Ishikawa (cell line): ENCODE measurements at regions not wholly inside any gene's neighbourhood (a gene's known extent, or its start where the extent isn't known, plus 50 kb on each side); places are given as distances from the start of the nearest gene placed in this dataset.

Experiments
- CEBPB ChIP-seq: IDR thresholded peaks from 2 replicates; pipeline ENCODE4 v1.6.1; 2012
- CREB1 ChIP-seq: IDR thresholded peaks from 2 replicates; pipeline ENCODE4 v1.6.1; 2012; ENCODE audit warnings: low read depth
- EGR1 ChIP-seq: IDR thresholded peaks from 2 replicates; pipeline ENCODE4 v1.6.1; 2012
- EP300 ChIP-seq: IDR thresholded peaks from 2 replicates; pipeline ENCODE4 v1.6.1; 2012; ENCODE audit warnings: borderline replicate concordance
- FOXM1 ChIP-seq: IDR thresholded peaks from 2 replicates; pipeline ENCODE4 v1.6.1; 2012; ENCODE audit warnings: low read depth, borderline replicate concordance
- MAX ChIP-seq: IDR thresholded peaks from 2 replicates; pipeline ENCODE4 v1.6.1; 2012
- NFIC ChIP-seq: IDR thresholded peaks from 2 replicates; pipeline ENCODE4 v1.6.1; 2012
- RAD21 ChIP-seq: IDR thresholded peaks from 2 replicates; pipeline ENCODE4 v1.6.1; 2012; ENCODE audit warnings: low read depth
- REST ChIP-seq: IDR thresholded peaks from 2 replicates; pipeline ENCODE4 v1.6.1; 2012; ENCODE audit warnings: low read depth, mild to moderate bottlenecking
- TAF1 ChIP-seq: IDR thresholded peaks from 2 replicates; pipeline ENCODE4 v1.6.1; 2012; ENCODE audit warnings: low read depth, mild to moderate bottlenecking
- TCF12 ChIP-seq: IDR thresholded peaks from 2 replicates; pipeline ENCODE4 v1.6.1; 2012; ENCODE audit warnings: low read depth
- TEAD4 ChIP-seq: IDR thresholded peaks from 2 replicates; pipeline ENCODE4 v1.6.1; 2012
- USF1 ChIP-seq: IDR thresholded peaks from 2 replicates; pipeline ENCODE4 v1.6.1; 2012
- YY1 ChIP-seq: IDR thresholded peaks from 2 replicates; pipeline ENCODE4 v1.6.1; 2012; ENCODE audit warnings: low read depth
- ZBTB7A ChIP-seq: IDR thresholded peaks from 2 replicates; pipeline ENCODE4 v1.6.1; 2012; ENCODE audit warnings: low read depth

DNA sequence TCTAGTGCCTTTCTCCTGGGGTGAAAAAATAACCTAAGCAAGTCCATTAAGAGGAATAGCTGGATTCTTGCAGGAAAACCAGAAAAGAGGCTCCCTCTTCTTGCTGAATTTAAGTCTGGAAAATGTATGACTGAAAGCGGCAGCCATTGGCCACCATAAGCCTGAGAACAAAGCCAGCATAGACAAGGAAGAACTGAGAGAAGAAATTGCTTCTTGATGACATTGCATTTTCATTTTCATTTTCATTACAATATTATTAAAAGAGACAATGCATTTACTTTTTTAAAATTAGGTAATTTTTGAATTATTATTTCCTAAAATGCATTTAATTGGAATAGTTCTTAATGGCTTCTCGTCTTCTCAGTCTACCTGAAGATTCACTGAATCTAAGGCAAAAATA is 1157.5 kb upstream of the ZEB2 start:
- TF ChIP-seq YY1 (no peak), MAX (no peak), CEBPB (no peak), EP300 (no peak), CREB1 (no peak), NFIC (no peak), ZBTB7A (no peak), REST (no peak), FOXM1 (no peak), EGR1 (no peak), TAF1 (no peak), USF1 (no peak), TEAD4 (no peak), TCF12 (no peak), RAD21 (no peak)

- TF ChIP-seq EP300: no peak
- no peak for TF ChIP-seq EGR1
- no peak for TF ChIP-seq TCF12
These were observed 1154.8 kb upstream of the ZEB2 start for GRCh38 chr2:145674705-145675104.

GRCh38 chr2:145669301-145669700 is 1149.4 kb upstream of the ZEB2 start:
- TF ChIP-seq RAD21 (no peak), USF1 (no peak), MAX (no peak), NFIC (no peak), FOXM1 (no peak), EGR1 (no peak), CEBPB (no peak), YY1 (no peak), EP300 (no peak), CREB1 (no peak), TCF12 (no peak), REST (no peak)

DNA sequence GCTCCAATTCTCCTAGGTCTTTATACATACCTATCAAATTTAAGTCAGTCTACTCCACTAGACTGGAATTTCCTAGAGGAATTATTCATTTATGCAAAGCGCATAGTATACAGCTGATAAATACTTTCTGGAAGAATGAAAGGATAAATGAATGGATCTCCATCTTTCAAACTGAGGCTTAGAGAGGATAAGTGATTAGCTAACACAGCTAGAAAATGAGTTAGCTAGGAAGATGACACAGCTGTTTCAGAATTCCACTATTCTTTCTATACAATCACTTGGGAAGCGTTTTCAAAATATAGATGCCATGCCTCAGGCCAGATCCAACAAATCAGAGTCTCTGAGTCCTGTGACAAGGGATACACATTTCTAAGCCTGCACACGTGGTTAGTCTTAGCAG is 1146.6 kb upstream of the ZEB2 start:
- no peak for TF ChIP-seq REST
- TF ChIP-seq USF1: no peak
- TF ChIP-seq FOXM1: no peak
- no peak for TF ChIP-seq TEAD4
- TF ChIP-seq CREB1: no peak
- TF ChIP-seq NFIC: no peak
- no peak for TF ChIP-seq TAF1
- TF ChIP-seq TCF12: no peak
- no peak for TF ChIP-seq RAD21
- TF ChIP-seq CEBPB: no peak
- no peak for TF ChIP-seq EGR1
- no peak for TF ChIP-seq MAX

GRCh38 chr2:145657265-145657664 is 1137.3 kb upstream of the ZEB2 start:
- TF ChIP-seq EP300 (no peak), REST (no peak), TAF1 (no peak), NFIC (no peak), TEAD4 (no peak), TCF12 (no peak)
